ENCODE measurements at regions not wholly inside any gene's neighbourhood (a gene's known extent, or its start where the extent isn't known, plus 50 kb on each side); places are given as distances from the start of the nearest gene placed in this dataset.

GRCh38 chr14:104284636-104285507 is 146.5 kb downstream of the KIF26A start:
- H3K4me3 ChIP-seq (ENCODE audit: low read length): no peak overlapping the region
- no peak for TF ChIP-seq CTCF (conservative IDR thresholded peaks at IDR 0.05; ENCODE audit: low read length)
- DNase-seq (ENCODE audit: low read depth): no peak

- H3K4me3 ChIP-seq (ENCODE audit: low read length): no peak overlapping the region
- no peak for TF ChIP-seq CTCF (conservative IDR thresholded peaks at IDR 0.05; ENCODE audit: low read length)
- no peak for DNase-seq (ENCODE audit: low read depth)
Measured at GRCh38 chr14:104285508-104285840, 147.1 kb downstream of the KIF26A start.

GRCh38 chr14:104286086-104286485 is 147.7 kb downstream of the KIF26A start:
- DNase-seq (ENCODE audit: low read depth): no peak
- H3K4me3 ChIP-seq (ENCODE audit: low read length): no peak overlapping the region
- no peak for TF ChIP-seq CTCF (conservative IDR thresholded peaks at IDR 0.05; ENCODE audit: low read length)

GRCh38 chr14:104286496-104286895 is 148.1 kb downstream of the KIF26A start:
- TF ChIP-seq CTCF (conservative IDR thresholded peaks at IDR 0.05; ENCODE audit: low read length): no peak
- no peak overlapping the region for H3K4me3 ChIP-seq (ENCODE audit: low read length)
- no peak for DNase-seq (ENCODE audit: low read depth)

GRCh38 chr14:104287301-104288009 is 149.1 kb downstream of the KIF26A start:
- TF ChIP-seq CTCF (conservative IDR thresholded peaks at IDR 0.05; ENCODE audit: low read length): no peak
- no peak for DNase-seq (ENCODE audit: low read depth)
- no peak overlapping the region for H3K4me3 ChIP-seq (ENCODE audit: low read length)

GRCh38 chr14:104288272-104288671 is 149.9 kb downstream of the KIF26A start:
- H3K4me3 ChIP-seq (ENCODE audit: low read length): no peak overlapping the region
- no peak for DNase-seq (ENCODE audit: low read depth)
- no peak for TF ChIP-seq CTCF (conservative IDR thresholded peaks at IDR 0.05; ENCODE audit: low read length)

GRCh38 chr14:104289507-104289906 is 151.1 kb downstream of the KIF26A start:
- TF ChIP-seq CTCF (conservative IDR thresholded peaks at IDR 0.05; ENCODE audit: low read length): no peak
- DNase-seq (ENCODE audit: low read depth): no peak

More at GRCh38 chr14:104289507-104289906, 151.1 kb downstream of the KIF26A start:
- H3K4me3 ChIP-seq (ENCODE audit: low read length): no peak overlapping the region

All from AG10803 (cell line).